ENCODE measurements at regions not wholly inside any gene's neighbourhood (a gene's known extent, or its start where the extent isn't known, plus 50 kb on each side); places are given as distances from the start of the nearest gene placed in this dataset.
A peak's percentile ranks its signal among the peaks of the same experiment; 100 is the strongest.
"Not testable (repeated sequence)": the region's sequence is repeated elsewhere in the genome, so short reads cannot be mapped to it uniquely, and the experiment has no call there.

- Histone ChIP-seq H3K9me3 (ENCODE audit: severe bottlenecking) (no peaks in the 10 kb centered on the region), H3K27me3 (ENCODE audit: insufficient read depth, poor library complexity, severe bottlenecking) (no peaks in the 10 kb centered on the region), H3K4me1 (ENCODE audit: insufficient read depth, poor library complexity, severe bottlenecking) (no peaks in the 10 kb centered on the region), H3K27ac (ENCODE audit: poor library complexity, severe bottlenecking) (no peak overlapping the region), H3K4me3 (ENCODE audit: severe bottlenecking) (no peak overlapping the region), H3K36me3 (ENCODE audit: low read depth) (no peaks in the 10 kb centered on the region)
- ATAC-seq (ENCODE audit: low read depth) (no peak), DNase-seq (ENCODE audit: low spot score) (no peak)
- no peak for TF ChIP-seq CTCF (IDR thresholded peaks at IDR 0.05; ENCODE audit: poor library complexity, severe bottlenecking)
Observed at GRCh38 chr7:149637911-149638565, 135.3 kb downstream of the ZNF467 start.

- TF ChIP-seq CTCF (IDR thresholded peaks at IDR 0.05; ENCODE audit: poor library complexity, severe bottlenecking), result no peak
- Histone ChIP-seq H3K27ac (ENCODE audit: poor library complexity, severe bottlenecking) (no peak overlapping the region), H3K27me3 (ENCODE audit: insufficient read depth, poor library complexity, severe bottlenecking) (peaks cover 3% of the 10 kb centered on the region), H3K4me3 (ENCODE audit: severe bottlenecking) (no peak overlapping the region), H3K4me1 (ENCODE audit: insufficient read depth, poor library complexity, severe bottlenecking) (no peaks in the 10 kb centered on the region), H3K9me3 (ENCODE audit: severe bottlenecking) (no peaks in the 10 kb centered on the region), H3K36me3 (ENCODE audit: low read depth) (no peaks in the 10 kb centered on the region)
- 0 out of 3 replicates have a peak, but pooled peaks have one; percentile 35 for ATAC-seq (ENCODE audit: low read depth)
- DNase-seq (ENCODE audit: low spot score), result no peak
Observed at GRCh38 chr7:149635561-149636329, 137.6 kb downstream of the ZNF467 start.

GRCh38 chr7:149633976-149634945 is 136.7 kb upstream of the ZNF746 start:
- DNase-seq (ENCODE audit: low spot score) (no peak), ATAC-seq (ENCODE audit: low read depth) (no peak)
- Histone ChIP-seq H3K27ac (ENCODE audit: poor library complexity, severe bottlenecking) (no peak overlapping the region), H3K4me1 (ENCODE audit: insufficient read depth, poor library complexity, severe bottlenecking) (no peaks in the 10 kb centered on the region), H3K27me3 (ENCODE audit: insufficient read depth, poor library complexity, severe bottlenecking) (peaks cover 3% of the 10 kb centered on the region), H3K9me3 (ENCODE audit: severe bottlenecking) (no peaks in the 10 kb centered on the region), H3K36me3 (ENCODE audit: low read depth) (no peaks in the 10 kb centered on the region), H3K4me3 (ENCODE audit: severe bottlenecking) (no peak overlapping the region)
- no peak for TF ChIP-seq CTCF (IDR thresholded peaks at IDR 0.05; ENCODE audit: poor library complexity, severe bottlenecking)

- H3K4me1 ChIP-seq (ENCODE audit: insufficient read depth, poor library complexity, severe bottlenecking); H3K27me3 ChIP-seq (ENCODE audit: insufficient read depth, poor library complexity, severe bottlenecking); ATAC-seq (ENCODE audit: low read depth); H3K36me3 ChIP-seq (ENCODE audit: low read depth); DNase-seq (ENCODE audit: low spot score); H3K27ac ChIP-seq (ENCODE audit: poor library complexity, severe bottlenecking); H3K4me3 ChIP-seq (ENCODE audit: severe bottlenecking); H3K9me3 ChIP-seq (ENCODE audit: severe bottlenecking): not testable (repeated sequence)
Observed at GRCh38 chr7:149628361-149629149, 130.9 kb upstream of the ZNF746 start.

Measured in RWPE2 (cell line).